ENCODE measurements at regions not wholly inside any gene's neighbourhood (a gene's known extent, or its start where the extent isn't known, plus 50 kb on each side); places are given as distances from the start of the nearest gene placed in this dataset.
"Not testable (repeated sequence)": the region's sequence is repeated elsewhere in the genome, so short reads cannot be mapped to it uniquely, and the experiment has no call there.

DNA sequence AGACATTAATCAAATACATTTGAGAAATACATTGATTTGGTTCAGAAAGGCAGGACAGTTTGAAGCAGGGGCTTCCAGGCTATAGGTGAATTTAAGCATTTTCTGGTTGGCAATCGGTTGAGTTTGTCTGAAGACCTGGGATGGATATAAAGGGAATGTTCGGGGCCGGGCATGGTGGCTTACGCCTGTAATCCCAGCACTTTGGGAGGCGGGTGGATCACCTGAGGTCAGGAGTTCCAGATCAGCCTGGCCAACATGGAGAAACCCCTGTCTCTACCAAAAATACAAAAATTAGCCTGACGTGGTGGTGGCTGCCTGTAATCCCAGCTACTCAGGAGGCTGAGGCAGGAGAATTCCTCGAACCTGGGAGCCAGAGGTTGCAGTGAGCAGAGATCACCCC lies 166.5 kb upstream of the ATP10A start:
- not testable (repeated sequence) for TF ChIP-seq CTCF (IDR thresholded peaks at IDR 0.05 in 8 of 11, conservative IDR thresholded peaks at IDR 0.05 in 3 of 11); POLR2A (IDR thresholded peaks at IDR 0.05)
